ENCODE measurements at regions not wholly inside any gene's neighbourhood (a gene's known extent, or its start where the extent isn't known, plus 50 kb on each side); places are given as distances from the start of the nearest gene placed in this dataset.

DNA sequence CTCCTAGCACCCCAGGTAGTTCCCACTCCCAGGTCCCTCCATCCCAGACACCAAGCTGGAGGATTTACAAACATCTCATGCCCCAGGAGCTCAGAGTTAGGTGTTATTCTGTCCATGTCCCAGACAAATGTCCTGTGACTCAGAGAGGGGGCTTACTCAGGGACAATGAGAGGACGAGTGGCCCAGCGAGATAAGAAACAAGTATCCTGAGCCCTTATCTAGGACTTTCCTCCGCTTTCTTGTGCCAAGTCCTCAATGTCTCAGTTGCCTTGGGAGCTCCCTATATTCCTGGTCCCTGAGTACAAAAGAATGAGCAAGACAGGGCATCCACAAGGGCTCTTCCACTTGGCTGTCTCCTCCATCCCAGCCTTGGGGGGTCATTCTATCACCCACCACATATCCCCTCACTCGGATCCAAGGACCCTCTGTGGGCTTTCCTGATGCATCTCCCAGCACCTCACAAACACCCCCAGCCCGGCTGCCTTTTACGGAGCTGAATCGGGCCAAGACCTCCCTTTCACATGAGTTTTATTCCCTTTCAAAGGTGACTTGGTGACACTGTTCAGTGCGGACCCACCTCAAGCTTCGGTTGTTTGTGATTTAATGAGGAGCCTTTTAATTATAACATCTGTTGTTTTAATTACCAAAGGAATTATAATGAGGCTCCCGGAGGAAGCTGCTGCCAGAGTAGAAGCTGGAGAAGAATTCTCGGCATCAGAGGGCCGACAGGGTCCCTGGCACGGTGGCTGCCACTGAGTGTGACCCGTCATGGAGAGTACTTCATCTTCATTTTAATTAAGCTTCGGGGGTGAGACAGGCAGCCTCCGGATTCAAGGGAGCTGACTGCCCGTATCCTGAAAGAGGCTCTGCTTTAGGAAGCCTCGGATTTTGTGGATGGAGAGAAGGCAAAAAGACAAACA, 121.5 kb downstream of the WSCD1 start:
- Histone ChIP-seq H3K9me3 (ENCODE audit: control insufficient read depth, low read length) (no peaks in the 10 kb centered on the region), H3K27ac (ENCODE audit: low read depth, low read length, severe bottlenecking) (peak overlapping the region; percentile 23), H3K4me3 (ENCODE audit: extremely low read depth, insufficient read depth, low read length, poor library complexity, severe bottlenecking) (no peak overlapping the region), H3K4me1 (ENCODE audit: control insufficient read depth, insufficient read depth, low read length, poor library complexity, severe bottlenecking) (peaks cover 5% of the 10 kb centered on the region), H3K36me3 (ENCODE audit: control insufficient read depth, insufficient read depth, low read length) (no peaks in the 10 kb centered on the region)
- WGBS, 2 experiments (ENCODE audit: insufficient coverage in 2 of 2), result 81 to 92% methylated on average over 15 to 16 of the region's 18 CpGs

DNA sequence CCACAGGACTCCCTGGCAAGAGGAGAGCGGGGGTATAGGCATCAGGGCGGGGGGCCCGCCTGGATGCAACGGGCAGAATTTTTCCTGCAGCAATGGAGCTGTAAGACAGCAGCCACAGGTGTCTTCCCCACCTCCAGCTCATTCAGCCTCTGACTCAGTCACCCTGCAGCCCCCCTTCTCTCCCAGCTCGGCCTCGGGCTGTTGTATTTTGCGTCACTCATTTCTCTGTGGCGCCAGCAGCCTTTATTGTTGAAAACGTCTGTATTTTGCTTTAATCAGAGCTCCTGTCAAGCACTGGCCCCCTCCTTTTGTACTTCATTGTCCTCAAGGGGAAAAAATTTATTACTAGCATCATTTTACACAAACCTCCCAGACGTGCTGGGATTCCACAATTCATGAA, 117.7 kb downstream of the WSCD1 start:
- 53 to 57% methylated on average over 6 to 10 of the region's 10 CpGs for WGBS, 2 experiments (ENCODE audit: insufficient coverage in 2 of 2)
- Histone ChIP-seq H3K4me1 (ENCODE audit: control insufficient read depth, insufficient read depth, low read length, poor library complexity, severe bottlenecking) (peaks cover 2% of the 10 kb centered on the region), H3K36me3 (ENCODE audit: control insufficient read depth, insufficient read depth, low read length) (no peaks in the 10 kb centered on the region), H3K27ac (ENCODE audit: low read depth, low read length, severe bottlenecking) (no peak overlapping the region), H3K9me3 (ENCODE audit: control insufficient read depth, low read length) (no peaks in the 10 kb centered on the region), H3K4me3 (ENCODE audit: extremely low read depth, insufficient read depth, low read length, poor library complexity, severe bottlenecking) (no peak overlapping the region)

DNA sequence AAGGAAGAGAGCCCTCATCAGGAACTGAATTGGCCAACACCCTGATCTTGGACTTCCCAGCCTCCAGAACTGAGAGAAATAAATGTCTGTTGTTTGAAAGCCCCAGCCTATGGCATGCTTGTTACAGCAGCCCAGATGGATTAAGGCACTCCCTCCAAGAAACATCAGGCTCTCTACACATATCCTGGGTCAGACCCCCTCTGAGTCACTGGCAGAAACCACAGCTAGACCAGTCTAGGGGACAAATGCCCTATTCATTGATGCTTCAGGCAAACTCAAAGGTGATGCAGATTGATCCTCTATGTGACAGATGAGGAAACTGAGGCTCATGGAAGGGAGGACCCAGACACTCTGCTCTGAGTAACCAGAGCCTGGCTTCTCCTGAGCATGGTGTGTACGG, 116.8 kb downstream of the WSCD1 start:
- H3K36me3 ChIP-seq (ENCODE audit: control insufficient read depth, insufficient read depth, low read length), result no peaks in the 10 kb centered on the region
- no peak overlapping the region for H3K4me3 ChIP-seq (ENCODE audit: extremely low read depth, insufficient read depth, low read length, poor library complexity, severe bottlenecking)
- no peak overlapping the region for H3K27ac ChIP-seq (ENCODE audit: low read depth, low read length, severe bottlenecking)
- no peaks in the 10 kb centered on the region for H3K4me1 ChIP-seq (ENCODE audit: control insufficient read depth, insufficient read depth, low read length, poor library complexity, severe bottlenecking)
- H3K9me3 ChIP-seq (ENCODE audit: control insufficient read depth, low read length), result no peaks in the 10 kb centered on the region
- 100% methylated on average over 1 of the region's 1 CpG; no CpG with 5 or more reads in 1 of the 2 experiments for WGBS, 2 experiments (ENCODE audit: insufficient coverage in 2 of 2)

DNA sequence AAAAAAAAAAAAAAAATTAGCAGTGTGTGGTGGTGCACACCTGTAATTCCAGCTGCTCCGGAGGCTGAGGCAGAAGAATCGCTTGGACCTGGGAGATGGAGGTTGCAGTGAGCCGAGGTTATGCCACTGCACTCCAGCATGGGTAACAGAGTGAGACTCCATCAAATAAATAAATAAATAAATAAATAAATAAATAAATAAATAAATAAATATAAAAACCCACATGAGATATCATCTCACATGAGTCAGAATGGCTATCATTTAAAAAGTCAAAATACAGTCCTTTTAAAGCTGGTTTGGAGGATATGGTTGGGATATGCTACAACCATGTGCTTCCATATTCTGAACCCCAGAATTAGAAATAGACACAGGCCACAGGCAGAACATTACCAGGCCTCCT, 114.3 kb downstream of the WSCD1 start:
- H3K9me3 ChIP-seq (ENCODE audit: control insufficient read depth, low read length), result no peaks in the 10 kb centered on the region
- no peaks in the 10 kb centered on the region for H3K4me1 ChIP-seq (ENCODE audit: control insufficient read depth, insufficient read depth, low read length, poor library complexity, severe bottlenecking)
- no peaks in the 10 kb centered on the region for H3K36me3 ChIP-seq (ENCODE audit: control insufficient read depth, insufficient read depth, low read length)
- no peak overlapping the region for H3K4me3 ChIP-seq (ENCODE audit: extremely low read depth, insufficient read depth, low read length, poor library complexity, severe bottlenecking)
- no CpG with 5 or more reads among the region's 3 CpGs for WGBS, 2 experiments (ENCODE audit: insufficient coverage in 2 of 2)
- H3K27ac ChIP-seq (ENCODE audit: low read depth, low read length, severe bottlenecking), result no peak overlapping the region

DNA sequence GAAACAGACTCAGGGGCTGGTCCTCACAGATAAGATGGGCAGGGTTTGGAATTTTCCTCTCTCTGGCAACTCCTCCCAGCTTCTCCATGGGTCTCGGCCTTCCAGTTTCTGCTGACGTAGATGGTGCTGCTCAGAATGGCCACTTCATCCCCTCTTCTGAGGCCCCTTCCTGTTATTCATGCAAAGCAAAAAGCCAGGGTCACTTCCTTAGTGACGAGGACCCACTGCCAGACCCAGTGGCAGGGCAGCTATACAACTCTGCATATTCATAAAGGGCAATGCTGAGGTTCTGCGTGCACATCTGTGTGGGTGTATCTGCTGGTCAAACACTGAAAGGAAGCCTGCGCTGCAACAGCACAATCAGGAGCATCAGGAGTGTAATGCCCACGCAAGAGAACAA, 108.8 kb downstream of the WSCD1 start:
- Histone ChIP-seq H3K4me1 (ENCODE audit: control insufficient read depth, insufficient read depth, low read length, poor library complexity, severe bottlenecking) (no peaks in the 10 kb centered on the region), H3K4me3 (ENCODE audit: extremely low read depth, insufficient read depth, low read length, poor library complexity, severe bottlenecking) (no peak overlapping the region), H3K36me3 (ENCODE audit: control insufficient read depth, insufficient read depth, low read length) (no peaks in the 10 kb centered on the region), H3K27ac (ENCODE audit: low read depth, low read length, severe bottlenecking) (peak overlapping the region; percentile 76), H3K9me3 (ENCODE audit: control insufficient read depth, low read length) (no peaks in the 10 kb centered on the region)
- 85 to 87% methylated on average over 3 to 6 of the region's 6 CpGs for WGBS, 2 experiments (ENCODE audit: insufficient coverage in 2 of 2)

DNA sequence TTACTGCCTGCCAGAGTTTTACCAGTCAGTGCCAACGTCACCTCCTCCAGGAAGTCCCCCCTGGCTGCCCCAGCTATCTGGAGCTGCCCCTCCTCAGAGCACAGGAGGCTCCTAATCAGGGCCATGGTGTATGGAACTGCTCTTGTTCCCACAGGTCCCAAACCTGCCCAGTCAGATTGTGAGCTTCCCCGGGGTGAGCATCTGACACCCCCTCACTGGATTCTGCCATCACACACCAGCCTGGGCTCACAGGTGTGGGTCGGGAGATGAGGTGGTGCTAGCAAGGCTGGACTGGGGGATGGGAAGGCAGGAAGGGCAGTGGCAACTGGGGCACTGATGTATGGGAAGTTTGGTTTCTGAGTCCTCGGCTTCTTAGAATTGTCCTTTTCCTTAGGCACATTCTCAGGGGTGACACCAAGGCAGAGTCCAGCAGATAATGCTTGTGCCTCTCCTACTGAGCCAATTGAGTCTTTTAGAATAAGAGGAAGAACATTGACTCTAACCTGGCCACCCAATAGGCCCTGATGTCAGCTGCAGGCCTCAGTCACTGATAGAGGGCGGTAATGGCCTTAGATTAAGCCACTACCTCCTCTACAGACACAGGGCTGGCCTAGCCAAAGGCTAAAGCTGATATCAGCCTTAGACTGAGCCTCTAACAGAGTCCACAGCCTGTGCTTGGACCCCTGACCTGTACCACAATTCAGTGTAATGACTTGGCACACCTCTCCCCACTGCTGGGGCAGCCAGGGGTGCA, 107.9 kb downstream of the WSCD1 start:
- WGBS, 2 experiments (ENCODE audit: insufficient coverage in 2 of 2), result 84 to 89% methylated on average over 3 to 4 of the region's 5 CpGs
- Histone ChIP-seq H3K27ac (ENCODE audit: low read depth, low read length, severe bottlenecking) (no peak overlapping the region), H3K4me3 (ENCODE audit: extremely low read depth, insufficient read depth, low read length, poor library complexity, severe bottlenecking) (no peak overlapping the region), H3K36me3 (ENCODE audit: control insufficient read depth, insufficient read depth, low read length) (no peaks in the 10 kb centered on the region), H3K9me3 (ENCODE audit: control insufficient read depth, low read length) (no peaks in the 10 kb centered on the region), H3K4me1 (ENCODE audit: control insufficient read depth, insufficient read depth, low read length, poor library complexity, severe bottlenecking) (no peaks in the 10 kb centered on the region)

Measured in mesodermal cell (in vitro differentiated cells).